Heart left ventricle (tissue), 13 donors: ENCODE measurements at regions not wholly inside any gene's neighbourhood (a gene's known extent, or its start where the extent isn't known, plus 50 kb on each side); places are given as distances from the start of the nearest gene placed in this dataset.

Experiments
- CTCF ChIP-seq, 12 donors: fragments of 200-600 bp; sonication (generic) in 4 of 12; IDR thresholded peaks; one replicate each; pipeline versions ENCODE4 v1.5.0 to v1.8.0; 2018 to 2022; ENCODE audit warnings: antibody characterized with exemption in 12 of 12, mild to moderate bottlenecking in 5 of 12
- POLR2A ChIP-seq, 2 donors: fragments of 450-650 bp; IDR thresholded peaks; one replicate each; pipeline ENCODE4 v1.6.1; 2017; ENCODE audit warnings: antibody characterized with exemption in 2 of 2, mild to moderate bottlenecking in 2 of 2, moderate library complexity in 2 of 2
- donor health status: ischemic (EF 13 %, LVEDD 7.1; RV severe dilation, severe dysfunction).
- donor health status: DM: no; HTN: yes; CAD: no.
- donor health status: DM: no; HTN: no; CAD: no.
- donor health status: ischemic (EF 25% LVEDD 6.9; RV normal size, moderate dysfunction).
- donor health status: ischemic (EF 25% LVEDD 5.7; RV mildly dilated, moderate dysfunction).
- donor health status: ischemic (EF 35%, LVEDD 5.7; RV mildly dilated, moderate dysfunction).
- donor health status: nonischemic (EF 11% LVEDD 7.7; RV severe dilation, severe dysfunction).
- donor health status: DM: yes; HTN: yes; CAD: no.
- donor health status: PGD.
- donor health status: ischemic (EF 29% LVEDD 5.4; RV normal size, mild dysfunction).
- donor health status: nonischemic (EF 23%, LVEDD 6.1; RV moderate dilation, normal function).

- no peak for TF ChIP-seq CTCF (IDR thresholded peaks at IDR 0.05)
- TF ChIP-seq POLR2A (IDR thresholded peaks at IDR 0.05), result no peak
Measured at GRCh38 chrX:113133316-113133715, 292.7 kb upstream of the AMOT start.
